ENCODE measurements at regions not wholly inside any gene's neighbourhood (a gene's known extent, or its start where the extent isn't known, plus 50 kb on each side); places are given as distances from the start of the nearest gene placed in this dataset.

- DNase-seq (ENCODE audit: low read depth), result no peak
- TF ChIP-seq CTCF (IDR thresholded peaks at IDR 0.05; ENCODE audit: control insufficient read depth, insufficient read depth, low read depth, low read length, missing control alignments), result no peak
- no peak overlapping the region for H3K4me3 ChIP-seq (ENCODE audit: control insufficient read depth, low read depth, low read length)
Observed at GRCh38 chr5:67673180-67673579, 476.6 kb upstream of the CD180 start.

- DNase-seq (ENCODE audit: low read depth), result no peak
- no peak overlapping the region for H3K4me3 ChIP-seq (ENCODE audit: control insufficient read depth, low read depth, low read length)
- no peak for TF ChIP-seq CTCF (IDR thresholded peaks at IDR 0.05; ENCODE audit: control insufficient read depth, insufficient read depth, low read depth, low read length, missing control alignments)
Observed at GRCh38 chr5:67672636-67673035, 476.0 kb upstream of the CD180 start.

GRCh38 chr5:67669916-67670315, 473.3 kb upstream of the CD180 start:
- TF ChIP-seq CTCF (IDR thresholded peaks at IDR 0.05; ENCODE audit: control insufficient read depth, insufficient read depth, low read depth, low read length, missing control alignments), result no peak
- H3K4me3 ChIP-seq (ENCODE audit: control insufficient read depth, low read depth, low read length), result no peak overlapping the region
- DNase-seq (ENCODE audit: low read depth), result no peak

- H3K4me3 ChIP-seq (ENCODE audit: control insufficient read depth, low read depth, low read length), result no peak overlapping the region
- DNase-seq (ENCODE audit: low read depth), result no peak
- TF ChIP-seq CTCF (IDR thresholded peaks at IDR 0.05; ENCODE audit: control insufficient read depth, insufficient read depth, low read depth, low read length, missing control alignments), result no peak
Observed at GRCh38 chr5:67660149-67660548, 463.6 kb upstream of the CD180 start.

- no peak overlapping the region for H3K4me3 ChIP-seq (ENCODE audit: control insufficient read depth, low read depth, low read length)
- no peak for DNase-seq (ENCODE audit: low read depth)
- no peak for TF ChIP-seq CTCF (IDR thresholded peaks at IDR 0.05; ENCODE audit: control insufficient read depth, insufficient read depth, low read depth, low read length, missing control alignments)
Observed at GRCh38 chr5:67659288-67659687, 462.7 kb upstream of the CD180 start.

GRCh38 chr5:67657055-67657454, 460.5 kb upstream of the CD180 start:
- H3K4me3 ChIP-seq (ENCODE audit: control insufficient read depth, low read depth, low read length), result no peak overlapping the region
- DNase-seq (ENCODE audit: low read depth), result no peak
- no peak for TF ChIP-seq CTCF (IDR thresholded peaks at IDR 0.05; ENCODE audit: control insufficient read depth, insufficient read depth, low read depth, low read length, missing control alignments)

- TF ChIP-seq CTCF (IDR thresholded peaks at IDR 0.05; ENCODE audit: control insufficient read depth, insufficient read depth, low read depth, low read length, missing control alignments), result no peak
Observed at GRCh38 chr5:67652201-67652600, 455.6 kb upstream of the CD180 start.

More at GRCh38 chr5:67652201-67652600, 455.6 kb upstream of the CD180 start:
- no peak for DNase-seq (ENCODE audit: low read depth)
- no peak overlapping the region for H3K4me3 ChIP-seq (ENCODE audit: control insufficient read depth, low read depth, low read length)

Data from AG09309 (cell line).